ENCODE measurements at regions not wholly inside any gene's neighbourhood (a gene's known extent, or its start where the extent isn't known, plus 50 kb on each side); places are given as distances from the start of the nearest gene placed in this dataset.
"Not testable (repeated sequence)": the region's sequence is repeated elsewhere in the genome, so short reads cannot be mapped to it uniquely, and the experiment has no call there.

- H3K4me3 ChIP-seq (ENCODE audit: low read length); H3K27me3 ChIP-seq (ENCODE audit: control insufficient read depth, insufficient read depth, low read length); DNase-seq; H3K4me1 ChIP-seq (ENCODE audit: control insufficient read depth, insufficient read depth, low read length); H3K9me3 ChIP-seq (ENCODE audit: control insufficient read depth, low read depth, low read length); H3K36me3 ChIP-seq (ENCODE audit: control insufficient read depth, insufficient read depth, low read length); H3K27ac ChIP-seq (ENCODE audit: low read length): not testable (repeated sequence)
- 89% methylated on average over 5 of the region's 11 CpGs for WGBS (ENCODE audit: insufficient coverage, low lambda C conversion rate)
These were observed 52.6 kb upstream of the MRPS30 start for GRCh38 chr5:44756097-44756496.

GRCh38 chr5:44747396-44747795, 61.4 kb upstream of the MRPS30 start:
- Histone ChIP-seq H3K27me3 (ENCODE audit: control insufficient read depth, insufficient read depth, low read length) (no peaks in the 10 kb centered on the region), H3K4me3 (ENCODE audit: low read length) (no peak overlapping the region), H3K4me1 (ENCODE audit: control insufficient read depth, insufficient read depth, low read length) (no peaks in the 10 kb centered on the region), H3K9me3 (ENCODE audit: control insufficient read depth, low read depth, low read length) (no peaks in the 10 kb centered on the region), H3K36me3 (ENCODE audit: control insufficient read depth, insufficient read depth, low read length) (no peaks in the 10 kb centered on the region), H3K27ac (ENCODE audit: low read length) (no peak overlapping the region)
- DNase-seq = no peak
- no CpG with 5 or more reads among the region's 1 CpG for WGBS (ENCODE audit: insufficient coverage, low lambda C conversion rate)

GRCh38 chr5:44740660-44741059, 68.1 kb upstream of the MRPS30 start:
- no peaks in the 10 kb centered on the region for H3K9me3 ChIP-seq (ENCODE audit: control insufficient read depth, low read depth, low read length)
- H3K27ac ChIP-seq (ENCODE audit: low read length) = no peak overlapping the region
- no peaks in the 10 kb centered on the region for H3K36me3 ChIP-seq (ENCODE audit: control insufficient read depth, insufficient read depth, low read length)
- H3K27me3 ChIP-seq (ENCODE audit: control insufficient read depth, insufficient read depth, low read length) = no peaks in the 10 kb centered on the region
- H3K4me3 ChIP-seq (ENCODE audit: low read length) = no peak overlapping the region
- no peak for DNase-seq
- H3K4me1 ChIP-seq (ENCODE audit: control insufficient read depth, insufficient read depth, low read length) = no peaks in the 10 kb centered on the region

- no CpG with 5 or more reads among the region's 1 CpG for WGBS (ENCODE audit: insufficient coverage, low lambda C conversion rate)
- no peaks in the 10 kb centered on the region for H3K27me3 ChIP-seq (ENCODE audit: control insufficient read depth, insufficient read depth, low read length)
These were observed 79.2 kb upstream of the MRPS30 start for GRCh38 chr5:44729536-44729935.

GRCh38 chr5:44727100-44727499, 81.6 kb upstream of the MRPS30 start:
- Histone ChIP-seq H3K4me1 (ENCODE audit: control insufficient read depth, insufficient read depth, low read length) (no peaks in the 10 kb centered on the region), H3K27me3 (ENCODE audit: control insufficient read depth, insufficient read depth, low read length) (no peaks in the 10 kb centered on the region), H3K4me3 (ENCODE audit: low read length) (no peak overlapping the region), H3K27ac (ENCODE audit: low read length) (no peak overlapping the region), H3K9me3 (ENCODE audit: control insufficient read depth, low read depth, low read length) (no peaks in the 10 kb centered on the region), H3K36me3 (ENCODE audit: control insufficient read depth, insufficient read depth, low read length) (no peaks in the 10 kb centered on the region)
- no CpG with 5 or more reads among the region's 1 CpG for WGBS (ENCODE audit: insufficient coverage, low lambda C conversion rate)
- DNase-seq = no peak

More at GRCh38 chr5:44729536-44729935, 79.2 kb upstream of the MRPS30 start:
- no peak overlapping the region for H3K27ac ChIP-seq (ENCODE audit: low read length)
- H3K9me3 ChIP-seq (ENCODE audit: control insufficient read depth, low read depth, low read length) = no peaks in the 10 kb centered on the region
- no peaks in the 10 kb centered on the region for H3K4me1 ChIP-seq (ENCODE audit: control insufficient read depth, insufficient read depth, low read length)
- no peak overlapping the region for H3K4me3 ChIP-seq (ENCODE audit: low read length)
- no peaks in the 10 kb centered on the region for H3K36me3 ChIP-seq (ENCODE audit: control insufficient read depth, insufficient read depth, low read length)
- no peak for DNase-seq

GRCh38 chr5:44719856-44720255, 88.9 kb upstream of the MRPS30 start:
- Histone ChIP-seq H3K4me3 (ENCODE audit: low read length) (no peak overlapping the region), H3K27ac (ENCODE audit: low read length) (no peak overlapping the region), H3K36me3 (ENCODE audit: control insufficient read depth, insufficient read depth, low read length) (no peaks in the 10 kb centered on the region), H3K9me3 (ENCODE audit: control insufficient read depth, low read depth, low read length) (no peaks in the 10 kb centered on the region), H3K27me3 (ENCODE audit: control insufficient read depth, insufficient read depth, low read length) (no peaks in the 10 kb centered on the region), H3K4me1 (ENCODE audit: control insufficient read depth, insufficient read depth, low read length) (no peaks in the 10 kb centered on the region)
- DNase-seq = no peak
- WGBS (ENCODE audit: insufficient coverage, low lambda C conversion rate) = no CpG with 5 or more reads among the region's 2 CpGs

- no peaks in the 10 kb centered on the region for H3K9me3 ChIP-seq (ENCODE audit: control insufficient read depth, low read depth, low read length)
- H3K27ac ChIP-seq (ENCODE audit: low read length) = no peak overlapping the region
- no peaks in the 10 kb centered on the region for H3K4me1 ChIP-seq (ENCODE audit: control insufficient read depth, insufficient read depth, low read length)
- no peaks in the 10 kb centered on the region for H3K36me3 ChIP-seq (ENCODE audit: control insufficient read depth, insufficient read depth, low read length)
- WGBS (ENCODE audit: insufficient coverage, low lambda C conversion rate) = no CpG with 5 or more reads among the region's 3 CpGs
- H3K4me3 ChIP-seq (ENCODE audit: low read length) = no peak overlapping the region
- DNase-seq = no peak
- H3K27me3 ChIP-seq (ENCODE audit: control insufficient read depth, insufficient read depth, low read length) = no peaks in the 10 kb centered on the region
These were observed 93.7 kb upstream of the MRPS30 start for GRCh38 chr5:44714871-44715561.

- Histone ChIP-seq H3K4me3 (ENCODE audit: low read length) (no peak overlapping the region), H3K4me1 (ENCODE audit: control insufficient read depth, insufficient read depth, low read length) (no peaks in the 10 kb centered on the region), H3K36me3 (ENCODE audit: control insufficient read depth, insufficient read depth, low read length) (no peaks in the 10 kb centered on the region), H3K27ac (ENCODE audit: low read length) (no peak overlapping the region), H3K27me3 (ENCODE audit: control insufficient read depth, insufficient read depth, low read length) (no peaks in the 10 kb centered on the region), H3K9me3 (ENCODE audit: control insufficient read depth, low read depth, low read length) (no peaks in the 10 kb centered on the region)
- DNase-seq = no peak
- no CpG with 5 or more reads among the region's 3 CpGs for WGBS (ENCODE audit: insufficient coverage, low lambda C conversion rate)
These were observed 95.3 kb upstream of the MRPS30 start for GRCh38 chr5:44713446-44713845.

- no peak for DNase-seq
- no peaks in the 10 kb centered on the region for H3K36me3 ChIP-seq (ENCODE audit: control insufficient read depth, insufficient read depth, low read length)
- 80% methylated on average over 1 of the region's 1 CpG for WGBS (ENCODE audit: insufficient coverage, low lambda C conversion rate)
These were observed 96.8 kb upstream of the MRPS30 start for GRCh38 chr5:44711901-44712300.

GRCh38 chr5:44708602-44709001, 100.1 kb upstream of the MRPS30 start:
- Histone ChIP-seq H3K4me3 (ENCODE audit: low read length) (no peak overlapping the region), H3K27me3 (ENCODE audit: control insufficient read depth, insufficient read depth, low read length) (no peaks in the 10 kb centered on the region), H3K27ac (ENCODE audit: low read length) (no peak overlapping the region), H3K36me3 (ENCODE audit: control insufficient read depth, insufficient read depth, low read length) (no peaks in the 10 kb centered on the region), H3K9me3 (ENCODE audit: control insufficient read depth, low read depth, low read length) (no peaks in the 10 kb centered on the region), H3K4me1 (ENCODE audit: control insufficient read depth, insufficient read depth, low read length) (no peaks in the 10 kb centered on the region)
- DNase-seq = no peak
- no CpG with 5 or more reads among the region's 5 CpGs for WGBS (ENCODE audit: insufficient coverage, low lambda C conversion rate)

More at GRCh38 chr5:44711901-44712300, 96.8 kb upstream of the MRPS30 start:
- no peak overlapping the region for H3K27ac ChIP-seq (ENCODE audit: low read length)
- H3K4me1 ChIP-seq (ENCODE audit: control insufficient read depth, insufficient read depth, low read length) = no peaks in the 10 kb centered on the region
- H3K9me3 ChIP-seq (ENCODE audit: control insufficient read depth, low read depth, low read length) = no peaks in the 10 kb centered on the region
- H3K27me3 ChIP-seq (ENCODE audit: control insufficient read depth, insufficient read depth, low read length) = no peaks in the 10 kb centered on the region
- H3K4me3 ChIP-seq (ENCODE audit: low read length) = no peak overlapping the region

GRCh38 chr5:44707721-44708120, 101.0 kb upstream of the MRPS30 start:
- H3K4me1 ChIP-seq (ENCODE audit: control insufficient read depth, insufficient read depth, low read length) = no peaks in the 10 kb centered on the region
- no peaks in the 10 kb centered on the region for H3K27me3 ChIP-seq (ENCODE audit: control insufficient read depth, insufficient read depth, low read length)
- no peak overlapping the region for H3K4me3 ChIP-seq (ENCODE audit: low read length)
- no peak overlapping the region for H3K27ac ChIP-seq (ENCODE audit: low read length)
- WGBS (ENCODE audit: insufficient coverage, low lambda C conversion rate) = no CpG with 5 or more reads among the region's 5 CpGs
- H3K9me3 ChIP-seq (ENCODE audit: control insufficient read depth, low read depth, low read length) = no peaks in the 10 kb centered on the region
- H3K36me3 ChIP-seq (ENCODE audit: control insufficient read depth, insufficient read depth, low read length) = no peaks in the 10 kb centered on the region
- no peak for DNase-seq
